ES-I3 (cell line): ENCODE measurements at regions not wholly inside any gene's neighbourhood (a gene's known extent, or its start where the extent isn't known, plus 50 kb on each side); places are given as distances from the start of the nearest gene placed in this dataset.

Experiments used
- H3K36me3 ChIP-seq: 2 replicates; pipeline ENCODE4 v1.6.1; 2013; ENCODE audit warnings: mild to moderate bottlenecking, low read length, control low read depth, moderate library complexity; ENCODE audit not compliant: insufficient read depth
- H3K4me1 ChIP-seq: 2 replicates; pipeline ENCODE4 v1.6.1; 2013; ENCODE audit warnings: mild to moderate bottlenecking, control low read depth, low read length; ENCODE audit not compliant: insufficient read depth
- H3K9ac ChIP-seq: 2 replicates; pipeline ENCODE4 v1.6.1; 2013; ENCODE audit warnings: low read depth, mild to moderate bottlenecking, low read length, moderate library complexity
- H3K9me3 ChIP-seq: 2 replicates; pipeline ENCODE4 v1.6.1; 2013; ENCODE audit warnings: mild to moderate bottlenecking, low read length, moderate library complexity; ENCODE audit not compliant: control insufficient read depth, insufficient read depth

DNA sequence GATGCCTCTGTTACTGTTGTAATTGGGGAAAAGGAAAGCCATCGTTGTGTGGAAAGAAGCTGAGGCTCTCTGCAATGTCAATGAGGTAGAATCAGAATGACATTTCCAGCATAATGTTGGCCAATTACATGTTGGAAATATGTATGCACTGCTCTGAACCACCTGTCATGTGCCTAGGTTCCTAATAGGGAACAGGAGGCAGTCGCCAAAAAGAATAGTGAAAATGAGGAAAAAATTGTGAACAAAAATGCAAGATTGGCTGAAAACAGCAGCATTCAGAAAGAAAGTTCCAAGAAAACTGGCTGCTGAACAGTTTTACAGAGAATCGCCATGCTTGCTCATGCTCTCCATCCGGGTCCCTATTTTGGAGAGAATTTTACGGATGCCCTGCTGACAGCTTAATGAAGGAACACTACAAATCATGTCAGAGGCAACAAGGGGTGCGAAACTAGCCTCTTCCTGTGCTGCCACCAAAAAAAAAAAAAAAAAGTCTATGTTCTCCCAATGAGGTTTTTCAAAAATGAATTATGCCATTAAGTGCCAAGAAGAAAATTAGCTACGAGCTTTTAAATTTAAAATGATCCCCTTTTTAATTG, 305.9 kb upstream of the ARRDC4 start:
- no peak overlapping the region for H3K9ac ChIP-seq
- no peaks in the 10 kb centered on the region for H3K36me3 ChIP-seq
- peaks cover 7% of the 10 kb centered on the region; the same call in 1 of the 2 replicates for H3K4me1 ChIP-seq
- H3K9me3 ChIP-seq, result no peaks in the 10 kb centered on the region

- Histone ChIP-seq H3K9me3 (no peaks in the 10 kb centered on the region), H3K36me3 (no peaks in the 10 kb centered on the region), H3K9ac (no peak overlapping the region), H3K4me1 (no peaks in the 10 kb centered on the region)
Measured at GRCh38 chr15:97661796-97662195, 298.7 kb upstream of the ARRDC4 start.

GRCh38 chr15:97672586-97672985, 287.9 kb upstream of the ARRDC4 start:
- no peaks in the 10 kb centered on the region for H3K36me3 ChIP-seq
- no peaks in the 10 kb centered on the region for H3K9me3 ChIP-seq
- H3K9ac ChIP-seq, result no peak overlapping the region
- H3K4me1 ChIP-seq, result no peaks in the 10 kb centered on the region

- Histone ChIP-seq H3K4me1 (no peaks in the 10 kb centered on the region), H3K9me3 (no peaks in the 10 kb centered on the region), H3K9ac (no peak overlapping the region), H3K36me3 (no peaks in the 10 kb centered on the region)
Measured at GRCh38 chr15:97678656-97679055, 281.8 kb upstream of the ARRDC4 start.

- Histone ChIP-seq H3K9ac (no peak overlapping the region), H3K9me3 (no peaks in the 10 kb centered on the region), H3K36me3 (no peaks in the 10 kb centered on the region), H3K4me1 (no peaks in the 10 kb centered on the region)
Measured at GRCh38 chr15:97679106-97679688, 281.3 kb upstream of the ARRDC4 start.

DNA sequence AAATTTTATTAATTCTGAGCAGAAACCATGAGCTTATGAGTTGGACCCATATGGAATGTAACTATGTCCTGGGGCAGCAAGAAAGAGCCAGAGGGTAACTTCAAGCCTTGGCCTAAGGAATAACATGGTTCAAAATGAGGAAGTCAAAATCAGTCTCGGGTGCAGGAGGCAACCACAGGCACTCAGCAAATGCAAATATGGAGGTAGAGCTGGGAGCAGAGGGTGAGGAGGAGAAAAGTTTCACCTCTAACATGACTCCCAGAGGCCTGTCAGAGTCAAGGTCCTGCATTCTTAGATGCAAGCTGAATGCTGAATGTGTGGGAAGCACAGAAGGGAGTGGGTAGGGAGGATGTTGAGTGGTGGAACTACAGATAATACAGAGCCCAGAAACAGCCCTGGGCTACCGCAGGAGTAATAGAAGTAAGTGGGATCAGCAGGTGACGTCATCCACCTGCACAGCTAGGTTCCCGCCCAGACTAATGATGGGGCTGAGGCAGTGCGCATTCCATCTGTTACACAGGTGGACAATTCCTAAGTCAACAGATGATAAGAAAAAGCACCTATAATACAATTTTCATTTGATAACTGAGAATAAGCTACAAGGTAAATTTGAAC, 279.8 kb upstream of the ARRDC4 start:
- Histone ChIP-seq H3K9me3 (no peaks in the 10 kb centered on the region), H3K9ac (no peak overlapping the region), H3K4me1 (no peaks in the 10 kb centered on the region), H3K36me3 (no peaks in the 10 kb centered on the region)

DNA sequence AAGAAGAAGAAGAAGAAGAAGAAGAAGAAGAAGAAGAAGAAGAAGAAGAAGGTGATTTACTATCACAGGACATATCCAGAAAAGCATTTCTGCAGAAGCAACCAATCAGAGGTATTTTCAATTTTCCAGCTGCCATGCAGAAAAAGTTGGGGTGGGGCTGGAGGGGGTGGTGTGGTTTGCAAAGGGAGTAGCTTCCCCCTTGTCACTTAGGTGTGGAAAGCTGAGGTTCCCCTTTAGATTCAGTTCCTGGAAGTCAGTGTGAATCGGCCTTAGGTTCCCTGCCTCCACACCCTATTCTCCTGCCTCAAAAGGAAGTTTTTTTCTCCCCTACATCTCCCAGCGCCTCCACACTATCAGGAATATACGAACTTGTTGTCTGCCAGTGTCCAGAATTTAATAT, 276.7 kb upstream of the ARRDC4 start:
- no peaks in the 10 kb centered on the region for H3K9me3 ChIP-seq
- H3K4me1 ChIP-seq, result no peaks in the 10 kb centered on the region
- H3K36me3 ChIP-seq, result no peaks in the 10 kb centered on the region
- no peak overlapping the region for H3K9ac ChIP-seq

DNA sequence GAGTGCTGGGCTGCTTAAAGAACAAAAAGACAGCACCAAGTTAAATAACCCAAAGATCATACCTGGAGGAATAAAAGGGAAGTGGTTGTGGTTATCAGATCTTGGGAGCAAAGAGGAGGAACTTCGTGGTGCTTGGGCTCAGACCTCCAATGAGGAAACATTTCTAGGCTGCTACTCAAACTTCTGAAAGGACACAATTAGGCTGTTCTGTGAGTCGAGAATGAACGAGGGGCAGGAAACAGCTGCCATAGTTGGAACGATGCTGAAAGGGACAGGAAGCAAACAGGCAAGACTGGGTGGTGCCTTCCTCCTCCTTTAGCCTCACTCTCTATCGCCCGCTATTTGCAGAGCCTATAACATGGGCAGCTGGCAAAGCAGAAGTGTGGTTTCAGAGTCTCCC, 276.3 kb upstream of the ARRDC4 start:
- H3K36me3 ChIP-seq, result no peaks in the 10 kb centered on the region
- no peaks in the 10 kb centered on the region for H3K4me1 ChIP-seq
- H3K9me3 ChIP-seq, result no peaks in the 10 kb centered on the region
- H3K9ac ChIP-seq, result no peak overlapping the region

DNA sequence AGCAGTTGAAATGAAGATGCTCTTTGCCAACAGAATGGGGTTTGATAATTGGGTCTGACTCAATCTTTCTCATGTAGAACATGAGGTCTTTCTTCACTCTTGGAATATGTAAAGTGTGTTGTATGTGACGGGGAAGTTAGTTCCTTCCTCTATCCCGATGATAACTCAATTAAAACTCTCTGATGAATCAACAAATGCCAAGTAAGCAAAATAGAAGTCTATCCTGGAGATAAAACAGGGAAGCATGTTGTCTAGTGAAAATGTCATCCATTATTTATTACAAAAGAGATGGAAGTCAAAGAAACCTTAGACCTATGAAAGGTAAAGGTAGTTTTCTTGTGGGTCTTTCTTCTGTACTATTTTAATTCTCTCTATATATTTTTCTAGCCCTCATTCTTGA, 274.2 kb upstream of the ARRDC4 start:
- H3K36me3 ChIP-seq, result no peaks in the 10 kb centered on the region
- H3K9ac ChIP-seq, result no peak overlapping the region
- H3K4me1 ChIP-seq, result no peaks in the 10 kb centered on the region
- no peaks in the 10 kb centered on the region for H3K9me3 ChIP-seq

GRCh38 chr15:97687654-97688053, 272.8 kb upstream of the ARRDC4 start:
- no peaks in the 10 kb centered on the region for H3K36me3 ChIP-seq
- H3K9me3 ChIP-seq, result no peaks in the 10 kb centered on the region
- H3K9ac ChIP-seq, result no peak overlapping the region
- no peaks in the 10 kb centered on the region for H3K4me1 ChIP-seq

DNA sequence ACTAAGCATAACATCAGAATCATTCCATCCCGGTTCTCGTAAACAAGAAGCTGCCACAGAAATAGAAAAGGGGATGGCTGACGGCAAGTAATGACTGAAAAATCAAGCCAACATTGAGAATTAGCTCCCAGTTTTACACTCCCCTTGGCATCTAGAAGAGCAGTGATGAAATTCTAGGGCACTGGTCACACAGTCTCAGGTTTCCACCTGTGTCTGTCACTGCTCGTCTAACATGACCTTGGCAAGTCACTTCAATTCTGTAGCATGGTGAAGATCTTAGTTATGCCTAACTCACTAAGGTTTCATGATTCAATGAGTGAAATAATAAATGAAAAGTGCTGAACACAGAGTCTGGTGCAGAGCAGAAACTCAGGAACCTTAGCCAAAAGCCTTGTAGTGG, 272.3 kb upstream of the ARRDC4 start:
- no peaks in the 10 kb centered on the region for H3K4me1 ChIP-seq
- no peaks in the 10 kb centered on the region for H3K36me3 ChIP-seq
- no peaks in the 10 kb centered on the region for H3K9me3 ChIP-seq
- no peak overlapping the region for H3K9ac ChIP-seq

DNA sequence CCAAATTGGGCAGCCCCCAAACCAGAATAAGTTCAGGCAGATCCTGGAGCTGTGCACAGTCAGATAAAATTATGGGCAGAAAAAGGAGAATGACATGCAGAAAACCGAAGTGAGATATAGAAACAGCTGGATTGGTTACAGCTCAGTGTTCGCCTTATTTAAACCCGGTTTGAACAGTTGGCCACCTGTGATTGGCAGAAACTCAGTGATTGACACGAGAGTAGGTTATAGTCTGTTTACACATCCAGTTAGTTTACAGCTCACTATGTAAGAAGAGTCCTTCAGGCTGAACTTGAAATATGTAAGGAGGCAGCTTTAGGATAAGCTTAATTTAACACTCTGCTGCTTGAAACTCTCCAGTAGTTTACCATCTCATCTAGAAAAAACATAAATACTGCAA, 271.6 kb upstream of the ARRDC4 start:
- H3K9ac ChIP-seq, result no peak overlapping the region
- H3K4me1 ChIP-seq, result no peaks in the 10 kb centered on the region
- H3K36me3 ChIP-seq, result no peaks in the 10 kb centered on the region
- no peaks in the 10 kb centered on the region for H3K9me3 ChIP-seq

DNA sequence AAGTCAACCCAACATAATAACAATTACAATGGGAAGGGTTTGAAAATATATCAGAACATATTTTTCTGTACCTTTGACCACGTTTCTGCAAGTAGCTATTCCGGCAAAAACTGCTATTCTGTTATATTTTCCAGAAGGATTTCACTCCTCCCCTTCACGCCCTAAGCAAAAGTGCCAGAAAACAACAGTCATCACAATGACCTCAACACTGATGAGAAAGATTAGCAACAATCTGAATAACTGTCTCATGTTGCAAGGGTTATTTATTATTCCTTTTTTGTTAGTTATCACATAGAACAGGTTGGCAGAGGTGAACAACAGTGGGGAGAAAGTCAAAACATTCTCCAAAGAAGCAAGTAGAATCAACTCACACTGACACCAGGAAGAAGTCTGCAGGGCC, 269.4 kb upstream of the ARRDC4 start:
- Histone ChIP-seq H3K36me3 (no peaks in the 10 kb centered on the region), H3K9ac (no peak overlapping the region), H3K4me1 (no peaks in the 10 kb centered on the region), H3K9me3 (no peaks in the 10 kb centered on the region)

GRCh38 chr15:97691799-97692198, 268.7 kb upstream of the ARRDC4 start:
- Histone ChIP-seq H3K36me3 (no peaks in the 10 kb centered on the region), H3K9me3 (no peaks in the 10 kb centered on the region), H3K9ac (no peak overlapping the region), H3K4me1 (no peaks in the 10 kb centered on the region)

GRCh38 chr15:97692301-97693015, 268.0 kb upstream of the ARRDC4 start:
- H3K36me3 ChIP-seq, result no peaks in the 10 kb centered on the region
- H3K9ac ChIP-seq, result no peak overlapping the region
- no peaks in the 10 kb centered on the region for H3K9me3 ChIP-seq
- H3K4me1 ChIP-seq, result no peaks in the 10 kb centered on the region
